NCI-H226 (cell line): ENCODE measurements at regions not wholly inside any gene's neighbourhood (a gene's known extent, or its start where the extent isn't known, plus 50 kb on each side); places are given as distances from the start of the nearest gene placed in this dataset.

Source experiments
- DNase-seq: peaks from one replicate; pipeline ENCODE4 v3.0.0-alpha.2; 2015

DNA sequence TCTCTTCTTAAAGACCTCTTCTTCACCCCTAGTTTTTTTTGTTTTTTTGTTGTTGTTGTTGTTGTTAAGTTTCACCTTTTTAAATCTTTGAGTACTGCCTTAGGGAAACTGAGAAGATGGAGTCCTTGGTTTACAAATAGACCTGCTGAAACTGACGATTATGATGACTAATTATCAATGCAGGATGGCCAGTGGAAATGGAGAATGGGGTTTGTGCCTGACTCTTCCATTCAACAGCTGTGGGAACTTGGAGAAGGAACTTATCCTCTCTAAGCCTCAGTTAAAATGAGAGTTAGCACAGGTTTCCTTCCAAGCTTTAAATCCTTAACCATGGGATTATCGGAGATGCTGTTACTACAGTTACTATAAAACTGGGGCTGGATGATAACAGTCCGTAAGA is 66.7 kb upstream of the PNMA1 start:
- DNase-seq = no peak

DNA sequence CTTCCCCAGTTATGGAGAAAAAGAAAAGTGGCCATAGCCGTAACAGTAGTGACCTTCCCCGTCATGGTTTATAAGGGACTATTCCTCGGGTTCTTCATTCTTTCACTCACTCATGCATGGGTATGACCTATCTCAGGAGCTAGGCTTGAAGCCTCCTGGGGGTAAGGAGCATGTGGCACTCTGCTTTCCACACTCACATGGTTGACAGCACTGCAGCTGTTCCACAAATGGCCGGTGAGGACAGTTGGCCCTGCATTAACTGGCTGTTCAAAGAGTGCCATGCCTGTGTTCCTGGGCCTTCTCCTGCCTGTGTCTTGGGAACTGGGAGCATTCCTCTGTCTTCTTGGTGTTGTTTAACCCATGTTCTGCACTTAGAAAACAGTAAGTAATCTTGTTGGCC is 66.2 kb upstream of the PNMA1 start:
- DNase-seq = no peak

DNA sequence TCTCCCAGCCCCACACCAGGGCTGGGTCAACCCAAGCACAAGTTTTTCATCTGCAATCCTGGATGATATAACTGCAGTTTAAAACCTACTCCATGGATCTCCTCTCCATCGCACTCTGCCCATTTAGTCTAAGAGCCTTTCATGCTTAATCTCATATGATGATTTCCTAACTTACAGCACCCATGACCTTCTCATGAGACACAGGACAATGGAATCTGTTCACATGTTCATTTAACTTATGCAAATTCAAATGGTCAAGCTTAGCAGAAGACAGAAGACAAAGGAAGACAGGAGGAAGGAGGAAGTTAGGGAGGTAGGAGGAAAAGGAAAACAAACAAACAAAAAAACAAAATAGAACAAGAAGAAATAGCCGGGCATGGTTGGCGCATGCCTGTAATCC is 64.6 kb upstream of the PNMA1 start:
- DNase-seq = no peak

DNA sequence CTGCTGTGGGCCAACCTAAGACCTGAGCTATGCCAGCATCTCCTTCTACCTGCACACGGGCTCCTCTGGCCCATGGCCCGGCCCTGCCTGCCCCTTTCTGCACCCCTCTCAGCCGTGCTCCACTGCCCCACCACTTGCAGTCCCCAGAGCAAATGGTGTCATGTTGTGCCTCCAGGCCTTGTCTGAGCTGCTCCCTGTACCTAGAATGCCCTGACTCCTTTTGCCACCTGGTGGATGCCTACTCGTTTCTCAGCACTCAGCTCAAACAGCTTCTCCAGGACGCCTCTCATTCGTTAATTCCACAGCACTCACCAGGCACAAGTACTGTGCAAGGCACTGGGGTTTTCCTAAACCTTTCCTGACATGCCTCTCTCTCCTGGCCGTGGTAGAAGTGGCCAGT is 63.2 kb upstream of the PNMA1 start:
- DNase-seq = no peak

DNA sequence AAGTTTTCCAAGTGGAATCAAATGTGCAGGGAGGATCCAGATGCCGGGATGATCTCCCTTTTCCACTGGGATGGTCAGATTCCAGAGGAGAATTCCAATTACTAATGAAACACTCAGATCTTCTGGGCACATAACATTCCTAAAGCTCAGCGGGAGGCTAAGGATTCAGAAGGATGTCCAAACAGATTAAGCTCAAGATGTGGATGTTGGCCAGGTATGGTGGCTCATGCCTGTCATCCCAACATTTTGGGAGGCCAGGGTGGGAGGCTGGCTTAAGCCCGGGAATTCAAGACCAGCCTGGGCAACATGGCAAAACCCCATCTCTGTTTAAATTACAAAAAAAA is 62.0 kb upstream of the PNMA1 start:
- DNase-seq = peak; percentile 54

DNA sequence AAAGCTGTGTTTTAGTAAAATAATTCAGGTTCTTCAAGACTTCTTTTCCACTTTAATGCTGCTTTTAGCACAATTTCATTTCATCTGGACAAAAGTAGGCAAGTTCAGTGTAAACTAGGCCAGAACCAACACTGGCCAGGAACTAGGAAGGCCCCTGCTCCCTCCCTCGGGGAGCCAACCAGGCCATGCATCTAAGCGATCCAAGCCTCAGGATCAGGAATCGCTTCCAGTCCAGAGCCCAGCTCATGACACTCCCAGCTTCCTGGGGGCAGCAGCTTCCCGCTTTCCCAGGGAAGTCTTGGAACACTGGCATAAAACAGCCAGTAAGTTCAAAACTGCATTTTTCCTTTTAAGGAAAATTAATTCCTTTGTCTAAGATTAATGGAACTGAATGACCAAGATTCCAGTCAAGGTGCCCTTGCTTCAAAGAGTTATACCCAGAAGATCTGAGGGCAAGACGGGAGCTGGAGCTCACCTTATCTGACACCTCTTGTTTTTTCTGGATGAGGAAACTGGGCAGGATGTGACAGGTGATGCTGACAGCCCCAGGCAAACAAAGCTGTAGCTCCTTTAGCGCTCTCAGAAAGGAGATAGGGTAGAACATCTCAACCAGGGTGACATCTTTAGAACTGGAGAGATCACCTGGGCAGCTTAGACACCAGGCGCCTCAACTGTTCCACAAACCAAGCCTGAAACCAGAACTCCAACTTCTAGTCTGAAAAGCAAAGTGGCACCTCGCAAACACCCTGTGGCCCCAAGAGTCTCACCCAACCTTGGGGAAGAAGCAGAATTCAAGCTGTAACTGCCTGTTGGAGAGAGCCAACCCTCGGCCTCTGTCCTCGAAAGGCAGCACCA is 61.4 kb upstream of the PNMA1 start:
- DNase-seq = no peak

DNA sequence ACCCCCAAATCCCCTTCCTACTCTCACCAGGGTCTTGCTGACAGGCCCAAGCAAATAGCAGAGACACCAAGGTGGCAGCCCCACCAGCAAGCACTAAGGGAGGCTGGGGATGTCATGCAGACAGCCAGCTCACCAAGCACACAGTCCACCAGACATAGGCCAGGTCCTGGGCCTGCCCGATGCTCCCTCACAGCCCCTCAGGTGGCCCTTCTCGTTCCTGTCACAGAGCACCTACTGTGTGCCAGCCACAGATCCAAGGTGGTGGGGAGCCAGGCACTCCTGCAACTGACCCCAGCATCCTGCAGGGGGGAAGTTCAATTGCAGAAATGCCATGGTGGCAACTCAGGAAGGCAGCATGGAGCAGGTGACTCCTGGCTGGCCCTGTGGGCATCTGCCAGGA is 60.5 kb upstream of the PNMA1 start:
- DNase-seq = no peak

DNA sequence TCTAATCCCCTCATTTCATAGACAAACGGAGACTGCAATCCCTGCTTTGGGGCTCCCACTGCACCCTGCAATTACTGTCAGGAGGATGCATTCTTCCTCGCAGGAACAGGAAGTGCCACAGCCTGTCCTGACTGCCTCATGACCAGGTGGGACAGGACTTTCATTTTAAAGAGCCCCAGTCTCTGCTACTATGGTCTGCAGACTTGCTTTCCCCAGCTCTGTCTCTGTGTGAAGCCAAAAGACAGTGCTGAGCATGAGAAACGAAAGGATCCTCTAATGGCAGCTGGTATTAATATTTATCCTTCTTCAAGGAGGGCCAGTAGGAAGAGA is 60.0 kb upstream of the PNMA1 start:
- DNase-seq = no peak

DNA sequence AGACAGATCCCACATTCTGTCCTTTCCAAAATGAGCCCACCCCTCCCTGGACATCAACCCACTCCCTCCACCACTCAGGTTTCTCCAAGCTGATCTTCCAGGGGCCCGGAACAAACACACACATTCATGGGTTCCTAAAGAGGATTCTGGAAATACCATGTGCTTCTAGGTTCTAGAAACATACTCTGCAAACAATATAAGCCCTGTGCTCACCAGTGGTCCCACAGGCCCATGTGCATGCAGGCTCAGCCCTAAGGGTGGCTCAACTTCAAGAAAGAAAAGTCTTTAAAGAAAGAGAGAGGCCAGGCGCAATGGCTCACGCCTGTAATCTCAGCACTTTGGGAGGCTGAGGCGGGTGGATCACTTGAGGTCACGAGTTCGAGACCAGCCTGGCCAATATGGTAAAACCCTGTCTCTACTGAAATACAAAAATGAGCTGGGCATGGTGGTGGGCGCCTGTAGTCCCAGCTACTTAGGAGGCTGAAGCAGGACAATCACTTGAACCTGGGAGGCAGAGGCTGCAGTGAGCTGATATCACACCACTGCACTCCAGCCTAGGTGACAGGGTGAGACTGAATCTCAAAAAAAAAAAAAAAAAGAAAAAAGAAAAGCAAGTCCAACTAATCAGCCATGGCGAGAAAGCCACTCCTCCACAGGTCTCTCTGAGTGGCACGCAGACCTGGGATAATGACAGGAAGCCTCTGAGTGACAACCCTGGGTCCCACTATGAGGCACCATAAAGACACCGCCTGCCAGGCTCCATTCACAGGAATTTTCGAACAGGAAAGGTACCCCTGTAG is 59.5 kb upstream of the PNMA1 start:
- no peak for DNase-seq

DNA sequence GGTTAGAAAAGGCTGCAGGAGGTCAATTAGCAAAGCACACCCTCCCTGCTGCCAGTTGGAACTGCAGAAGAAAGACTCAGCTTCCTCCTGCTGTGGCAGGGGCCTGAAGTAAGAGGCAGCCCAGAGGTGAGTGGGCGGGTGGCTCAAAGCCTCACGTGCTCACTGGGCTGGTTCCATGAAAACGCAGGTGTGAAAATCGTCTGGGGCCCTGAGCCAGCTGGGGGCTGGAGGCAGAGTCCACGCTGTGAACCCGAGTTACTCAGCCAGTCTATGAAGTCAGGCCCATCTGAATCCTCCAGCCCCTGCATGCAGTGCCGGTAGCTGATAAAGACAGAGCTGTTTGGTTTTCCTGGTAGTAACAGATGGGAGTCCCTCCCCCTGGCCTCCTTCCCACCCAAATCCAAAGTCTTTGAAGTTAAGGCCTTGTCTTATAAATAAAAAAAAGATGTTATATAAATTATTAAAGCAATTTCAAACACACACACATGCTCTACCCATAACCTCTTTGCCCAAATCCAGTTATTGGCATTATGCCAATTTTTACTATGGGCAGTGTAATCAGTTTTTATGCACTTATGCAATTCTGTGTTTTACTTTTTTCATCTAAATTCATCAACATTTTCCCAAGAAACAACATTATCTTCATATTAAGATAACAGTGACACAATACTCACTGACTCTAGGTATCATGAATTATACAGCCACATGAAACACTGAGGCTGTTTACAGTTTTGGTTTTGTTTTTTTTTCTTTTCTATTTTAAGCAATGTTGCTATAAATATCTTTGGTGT is 57.9 kb upstream of the PNMA1 start:
- peak; percentile 89 for DNase-seq

DNA sequence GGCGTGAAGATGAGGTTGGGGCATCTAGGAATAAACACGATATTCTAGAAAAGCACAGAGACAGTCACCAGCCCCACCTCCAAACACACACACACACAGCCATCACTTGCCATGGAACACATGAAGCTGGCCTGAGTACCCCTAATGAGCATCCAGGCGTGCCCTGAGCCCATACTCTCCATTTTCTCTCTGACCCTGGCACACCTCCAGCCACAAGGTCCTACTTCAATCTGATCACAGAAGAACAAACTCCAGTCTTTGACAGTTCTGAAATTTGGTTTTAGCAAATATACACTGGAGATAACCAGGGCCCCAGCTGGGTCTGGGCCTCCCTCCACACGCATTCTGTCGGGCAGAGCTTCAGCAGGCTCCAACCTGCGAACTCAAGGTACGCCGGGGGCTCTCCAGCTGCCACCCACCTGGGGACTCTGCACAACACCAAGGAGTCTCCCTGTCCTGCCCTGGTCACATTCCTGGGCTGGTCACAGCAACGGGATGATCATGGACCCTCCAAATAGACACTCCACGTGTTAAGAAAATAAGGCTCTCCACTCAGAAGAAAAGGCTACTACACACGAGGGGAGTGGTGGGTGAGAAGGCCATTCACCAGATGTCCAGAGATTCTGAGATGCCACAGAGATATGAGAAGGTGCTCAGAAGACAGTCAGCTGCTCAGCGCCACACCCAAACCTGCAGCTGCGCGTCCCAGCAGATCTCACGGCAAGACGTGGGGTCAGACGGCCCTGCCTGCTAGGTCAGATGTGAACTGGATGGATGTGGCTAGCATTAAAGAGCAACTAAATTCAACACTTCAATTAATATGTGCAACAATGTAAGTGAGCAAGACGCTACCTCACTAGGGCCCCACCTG is 57.0 kb upstream of the PNMA1 start:
- no peak for DNase-seq

DNA sequence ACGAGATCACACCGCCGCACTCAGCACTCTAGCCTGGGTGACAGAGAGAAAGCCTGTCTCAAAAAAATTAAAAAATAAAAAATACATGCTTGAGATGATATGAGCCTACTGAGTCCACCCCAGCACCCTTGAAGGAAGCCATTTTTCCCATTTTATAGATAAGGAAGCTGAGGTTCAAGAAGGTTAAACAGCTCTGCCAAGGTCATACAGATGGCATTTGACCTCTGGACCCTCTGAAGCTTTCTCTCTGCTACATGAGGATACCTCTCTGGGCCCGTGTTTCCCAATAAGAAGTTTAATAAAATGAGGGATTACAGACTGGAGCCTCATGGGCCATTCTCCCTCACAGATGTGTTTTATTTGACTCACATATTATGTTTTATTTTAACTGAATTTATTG is 53.9 kb upstream of the PNMA1 start:
- no peak for DNase-seq

DNA sequence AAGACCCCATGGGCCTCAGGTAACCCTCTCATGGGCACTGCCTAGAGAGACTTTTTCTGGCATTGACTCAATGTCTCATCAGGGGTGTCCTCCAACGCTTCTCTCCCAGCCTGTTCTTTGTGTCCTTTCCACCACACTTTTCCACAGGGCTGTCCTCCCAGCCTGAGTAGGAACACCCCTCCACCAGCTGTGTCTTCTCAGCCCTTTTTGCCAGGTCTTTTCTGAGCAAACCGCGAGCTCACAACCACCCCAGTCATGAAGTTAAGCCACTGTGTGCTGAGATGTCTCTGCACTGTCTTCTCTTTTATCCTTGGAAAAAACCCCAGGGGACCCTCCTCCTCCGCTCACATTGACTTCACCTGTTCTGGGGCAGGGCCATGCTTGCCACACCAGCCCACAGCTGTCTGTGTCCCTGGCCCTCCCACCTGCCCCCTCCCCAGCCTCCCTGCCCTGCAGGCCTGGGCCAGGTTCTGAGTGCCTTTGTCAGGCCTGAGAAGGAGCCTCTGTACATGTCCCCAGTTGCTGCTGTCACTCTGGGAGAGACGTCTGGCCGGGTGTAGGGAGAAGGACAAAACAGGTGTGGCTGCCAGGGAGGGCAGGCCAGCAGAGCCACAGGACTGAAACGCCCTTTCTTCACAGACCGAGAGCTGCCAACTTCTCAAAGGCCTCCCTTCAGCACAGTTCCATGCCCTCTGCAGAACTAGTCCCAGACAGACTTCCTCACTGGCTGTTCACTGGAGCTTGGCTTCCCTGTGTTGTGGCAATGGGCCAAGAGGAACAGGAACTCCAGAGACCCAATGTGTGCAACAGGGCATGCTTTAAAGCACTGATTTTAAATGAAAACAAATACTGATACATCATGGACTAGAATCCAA is 50.5 kb upstream of the PNMA1 start:
- no peak for DNase-seq
